Neural crest cell (in vitro differentiated cells): ENCODE measurements at regions not wholly inside any gene's neighbourhood (a gene's known extent, or its start where the extent isn't known, plus 50 kb on each side); places are given as distances from the start of the nearest gene placed in this dataset.

Experiments used
- DNase-seq: peaks from one replicate; pipeline ENCODE4 v3.0.0; 2021; ENCODE audit warnings: low read depth, mixed read lengths, low spot score
- H3K27ac Mint-ChIP-seq: one replicate; pipeline ENCODE4 v1.8.0; 2021; ENCODE audit warnings: mild to moderate bottlenecking, mixed read lengths; ENCODE audit not compliant: unreplicated experiment
- H3K27me3 Mint-ChIP-seq: 2 replicates; pipeline ENCODE4 v1.8.0; 2021; ENCODE audit warnings: low read depth, mild to moderate bottlenecking, mixed read lengths
- H3K36me3 Mint-ChIP-seq: 2 replicates; pipeline ENCODE4 v1.8.0; 2021; ENCODE audit warnings: low read depth, mild to moderate bottlenecking, mixed read lengths
- H3K4me1 Mint-ChIP-seq: 2 replicates; pipeline ENCODE4 v1.8.0; 2021; ENCODE audit warnings: mixed read lengths
- H3K4me3 Mint-ChIP-seq: one replicate; pipeline ENCODE4 v1.8.0; 2021; ENCODE audit warnings: mild to moderate bottlenecking, mixed read lengths
- H3K9me3 Mint-ChIP-seq: 2 replicates; pipeline ENCODE4 v1.8.0; 2021; ENCODE audit warnings: mixed read lengths
- TF ChIP-seq, protein P1 (sequence below): fragments of 200-600 bp; sonication (generic); conservative IDR thresholded peaks from 2 replicates; pipeline ENCODE4 v1.5.0; 2021; ENCODE audit warnings: antibody characterized with exemption, mild to moderate bottlenecking

GRCh38 chr15:96171853-96172296 lies 158.6 kb upstream of the NR2F2 start:
- DNase-seq, result no peak
- TF ChIP-seq, protein P1, sequence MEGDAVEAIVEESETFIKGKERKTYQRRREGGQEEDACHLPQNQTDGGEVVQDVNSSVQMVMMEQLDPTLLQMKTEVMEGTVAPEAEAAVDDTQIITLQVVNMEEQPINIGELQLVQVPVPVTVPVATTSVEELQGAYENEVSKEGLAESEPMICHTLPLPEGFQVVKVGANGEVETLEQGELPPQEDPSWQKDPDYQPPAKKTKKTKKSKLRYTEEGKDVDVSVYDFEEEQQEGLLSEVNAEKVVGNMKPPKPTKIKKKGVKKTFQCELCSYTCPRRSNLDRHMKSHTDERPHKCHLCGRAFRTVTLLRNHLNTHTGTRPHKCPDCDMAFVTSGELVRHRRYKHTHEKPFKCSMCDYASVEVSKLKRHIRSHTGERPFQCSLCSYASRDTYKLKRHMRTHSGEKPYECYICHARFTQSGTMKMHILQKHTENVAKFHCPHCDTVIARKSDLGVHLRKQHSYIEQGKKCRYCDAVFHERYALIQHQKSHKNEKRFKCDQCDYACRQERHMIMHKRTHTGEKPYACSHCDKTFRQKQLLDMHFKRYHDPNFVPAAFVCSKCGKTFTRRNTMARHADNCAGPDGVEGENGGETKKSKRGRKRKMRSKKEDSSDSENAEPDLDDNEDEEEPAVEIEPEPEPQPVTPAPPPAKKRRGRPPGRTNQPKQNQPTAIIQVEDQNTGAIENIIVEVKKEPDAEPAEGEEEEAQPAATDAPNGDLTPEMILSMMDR, result no peak
- no peaks in the 10 kb centered on the region for H3K27me3 Mint-ChIP-seq
- peaks cover 7% of the 10 kb centered on the region for H3K9me3 Mint-ChIP-seq
- peaks cover 19% of the 10 kb centered on the region for H3K4me1 Mint-ChIP-seq
- H3K4me3 Mint-ChIP-seq, result no peak overlapping the region
- peaks cover 13% of the 10 kb centered on the region for H3K36me3 Mint-ChIP-seq
- H3K27ac Mint-ChIP-seq, result no peak overlapping the region

DNA sequence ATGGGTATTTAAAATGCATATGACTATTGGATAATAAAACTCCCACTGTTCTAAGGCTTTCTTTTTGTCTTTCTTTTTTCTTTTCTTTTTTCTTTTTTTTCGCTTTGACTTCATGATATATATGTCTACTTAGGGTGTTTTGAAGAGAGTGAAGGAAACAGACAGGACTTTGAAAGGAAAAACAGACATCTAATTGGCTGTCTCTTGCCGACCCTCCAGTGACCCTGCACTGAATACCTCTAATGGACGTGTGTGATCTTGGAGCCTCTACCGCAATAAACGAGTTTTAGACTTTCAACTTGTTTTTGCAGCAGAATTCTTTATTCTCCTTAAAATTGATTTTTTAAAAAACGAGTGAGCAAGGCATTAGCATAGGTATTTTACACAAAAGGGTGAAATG lies 158.1 kb upstream of the NR2F2 start:
- Mint-ChIP-seq H3K9me3 (peaks cover 7% of the 10 kb centered on the region), H3K4me3 (no peak overlapping the region), H3K27me3 (no peaks in the 10 kb centered on the region), H3K4me1 (peaks cover 18% of the 10 kb centered on the region), H3K36me3 (peaks cover 13% of the 10 kb centered on the region), H3K27ac (no peak overlapping the region)
- TF ChIP-seq, protein P1, result no peak
- no peak for DNase-seq

DNA sequence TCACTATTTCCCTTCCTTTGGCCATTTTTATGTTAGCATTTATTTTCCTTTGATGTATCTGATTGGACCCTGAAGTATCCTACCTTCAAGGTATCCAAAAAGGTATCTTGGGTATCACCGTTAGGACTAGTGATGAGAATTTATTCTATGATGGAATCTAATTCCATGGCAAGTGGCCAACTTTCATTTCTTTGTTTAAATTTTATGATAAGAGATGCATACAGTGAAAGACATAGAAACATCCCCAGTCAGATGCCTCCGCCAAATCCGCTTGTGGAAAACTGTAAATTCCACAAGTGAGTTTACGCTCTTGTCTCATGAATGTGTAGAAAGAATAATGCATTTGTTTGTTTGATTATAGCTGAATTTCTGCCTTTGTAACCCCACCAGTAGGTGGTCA lies 153.7 kb upstream of the NR2F2 start:
- Mint-ChIP-seq H3K27me3 (no peaks in the 10 kb centered on the region), H3K9me3 (peaks cover 2% of the 10 kb centered on the region), H3K4me3 (no peak overlapping the region), H3K4me1 (peaks cover 19% of the 10 kb centered on the region), H3K36me3 (peaks cover 10% of the 10 kb centered on the region), H3K27ac (no peak overlapping the region)
- DNase-seq, result no peak
- TF ChIP-seq, protein P1, result no peak

- no peak for DNase-seq
- TF ChIP-seq, protein P1, result no peak
- Mint-ChIP-seq H3K4me3 (no peak overlapping the region), H3K27ac (no peak overlapping the region), H3K27me3 (no peaks in the 10 kb centered on the region), H3K36me3 (peaks cover 10% of the 10 kb centered on the region), H3K4me1 (peaks cover 20% of the 10 kb centered on the region), H3K9me3 (peaks cover 2% of the 10 kb centered on the region)
These were observed 153.2 kb upstream of the NR2F2 start for GRCh38 chr15:96177279-96177678.

DNA sequence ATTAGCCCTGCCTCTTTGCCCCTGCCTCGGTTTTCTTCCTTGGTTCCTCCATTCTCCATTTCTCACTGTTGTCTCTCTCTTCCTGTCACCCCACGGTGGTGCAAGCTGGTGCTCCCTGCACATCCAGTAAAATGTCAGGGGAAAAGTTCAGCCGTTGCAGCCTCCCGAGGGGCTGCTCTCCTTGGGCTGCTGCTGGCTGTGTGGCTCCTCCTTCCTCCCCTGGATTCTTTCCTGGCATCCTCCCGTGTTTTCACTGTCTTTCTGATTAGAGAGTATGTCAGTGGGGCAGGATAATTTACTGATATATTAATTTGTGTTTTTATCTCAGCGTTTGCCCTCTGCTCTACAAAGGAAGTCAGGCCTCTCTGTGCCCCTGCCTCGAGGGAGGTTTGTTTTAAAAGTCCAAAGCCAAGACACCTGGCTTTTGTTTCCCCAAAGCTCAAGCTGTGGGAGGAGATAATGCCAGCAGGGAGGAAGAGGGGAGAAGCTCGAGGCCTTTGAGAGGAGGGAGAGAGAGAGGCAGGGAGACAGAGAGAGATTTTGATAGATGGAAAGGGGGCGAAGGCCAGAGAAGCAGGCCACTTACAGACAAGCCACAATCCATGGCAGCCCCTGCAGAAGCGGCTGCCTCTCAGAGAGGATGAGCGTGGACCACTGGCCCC lies 150.3 kb upstream of the NR2F2 start:
- no peak for DNase-seq
- Mint-ChIP-seq H3K36me3 (peaks cover 10% of the 10 kb centered on the region), H3K27me3 (no peaks in the 10 kb centered on the region), H3K4me1 (peaks cover 34% of the 10 kb centered on the region), H3K9me3 (peaks cover 2% of the 10 kb centered on the region), H3K4me3 (no peak overlapping the region), H3K27ac (no peak overlapping the region)
- TF ChIP-seq, protein P1, result no peak
